WERI-Rb-1 (cell line): ENCODE measurements at regions not wholly inside any gene's neighbourhood (a gene's known extent, or its start where the extent isn't known, plus 50 kb on each side); places are given as distances from the start of the nearest gene placed in this dataset.

Experiments
- DNase-seq: peaks from one replicate; pipeline ENCODE4 v3.0.0-alpha.2; 2020
- H3K27ac ChIP-seq: fragments of 250-450 bp; sonication (Bioruptor Pico); 2 replicates; pipeline ENCODE4 v1.5.1; 2020; ENCODE audit warnings: mild to moderate bottlenecking, moderate library complexity
- H3K27me3 ChIP-seq: fragments of 250-450 bp; sonication (Bioruptor Pico); 2 replicates; pipeline ENCODE4 v1.5.1; 2021; ENCODE audit warnings: mild to moderate bottlenecking, low read depth, moderate library complexity; ENCODE audit not compliant: insufficient read depth, severe bottlenecking
- H3K36me3 ChIP-seq: fragments of 250-450 bp; sonication (Bioruptor Pico); 2 replicates; pipeline ENCODE4 v1.5.1; 2020; ENCODE audit warnings: mild to moderate bottlenecking, moderate library complexity
- H3K4me3 ChIP-seq: 2 replicates; pipeline ENCODE4 v1.5.1; 2011; ENCODE audit warnings: low read depth, mild to moderate bottlenecking, control low read depth, low read length
- H3K9me3 ChIP-seq: fragments of 250-450 bp; sonication (Bioruptor Pico); 2 replicates; pipeline ENCODE4 v1.5.1; 2021; ENCODE audit warnings: mild to moderate bottlenecking, moderate library complexity; ENCODE audit not compliant: severe bottlenecking
- TF ChIP-seq, protein P1 (sequence below): IDR thresholded peaks from 2 replicates; pipeline ENCODE4 v1.5.1; 2011; ENCODE audit warnings: low read depth, mild to moderate bottlenecking, control low read depth, inconsistent platforms, low read length

DNA sequence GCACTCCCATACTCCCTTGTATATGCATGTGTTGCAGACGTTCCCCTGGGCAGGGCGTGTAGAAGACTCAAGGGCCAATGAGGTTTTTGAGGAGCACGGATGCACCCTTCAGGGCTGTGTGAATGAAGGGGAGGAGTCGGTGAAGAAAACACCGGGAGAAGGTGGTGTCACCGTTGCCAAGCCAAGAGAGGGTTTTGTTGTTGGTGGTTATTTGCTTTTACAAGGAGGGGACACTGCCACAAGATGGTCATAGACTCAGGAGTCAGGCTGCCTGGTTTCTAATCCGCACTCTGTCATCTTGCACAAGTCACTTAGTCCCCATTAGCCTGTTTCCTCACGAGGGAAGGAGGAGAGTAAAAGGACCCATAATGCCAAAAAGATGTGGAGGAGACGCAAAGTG lies 124.0 kb downstream of the PXDC1 start:
- no peaks in the 10 kb centered on the region for H3K36me3 ChIP-seq
- TF ChIP-seq, protein P1, sequence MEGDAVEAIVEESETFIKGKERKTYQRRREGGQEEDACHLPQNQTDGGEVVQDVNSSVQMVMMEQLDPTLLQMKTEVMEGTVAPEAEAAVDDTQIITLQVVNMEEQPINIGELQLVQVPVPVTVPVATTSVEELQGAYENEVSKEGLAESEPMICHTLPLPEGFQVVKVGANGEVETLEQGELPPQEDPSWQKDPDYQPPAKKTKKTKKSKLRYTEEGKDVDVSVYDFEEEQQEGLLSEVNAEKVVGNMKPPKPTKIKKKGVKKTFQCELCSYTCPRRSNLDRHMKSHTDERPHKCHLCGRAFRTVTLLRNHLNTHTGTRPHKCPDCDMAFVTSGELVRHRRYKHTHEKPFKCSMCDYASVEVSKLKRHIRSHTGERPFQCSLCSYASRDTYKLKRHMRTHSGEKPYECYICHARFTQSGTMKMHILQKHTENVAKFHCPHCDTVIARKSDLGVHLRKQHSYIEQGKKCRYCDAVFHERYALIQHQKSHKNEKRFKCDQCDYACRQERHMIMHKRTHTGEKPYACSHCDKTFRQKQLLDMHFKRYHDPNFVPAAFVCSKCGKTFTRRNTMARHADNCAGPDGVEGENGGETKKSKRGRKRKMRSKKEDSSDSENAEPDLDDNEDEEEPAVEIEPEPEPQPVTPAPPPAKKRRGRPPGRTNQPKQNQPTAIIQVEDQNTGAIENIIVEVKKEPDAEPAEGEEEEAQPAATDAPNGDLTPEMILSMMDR: no peak
- no peak for DNase-seq
- no peak overlapping the region for H3K4me3 ChIP-seq
- no peaks in the 10 kb centered on the region for H3K27me3 ChIP-seq
- no peak overlapping the region for H3K27ac ChIP-seq
- no peaks in the 10 kb centered on the region for H3K9me3 ChIP-seq

DNA sequence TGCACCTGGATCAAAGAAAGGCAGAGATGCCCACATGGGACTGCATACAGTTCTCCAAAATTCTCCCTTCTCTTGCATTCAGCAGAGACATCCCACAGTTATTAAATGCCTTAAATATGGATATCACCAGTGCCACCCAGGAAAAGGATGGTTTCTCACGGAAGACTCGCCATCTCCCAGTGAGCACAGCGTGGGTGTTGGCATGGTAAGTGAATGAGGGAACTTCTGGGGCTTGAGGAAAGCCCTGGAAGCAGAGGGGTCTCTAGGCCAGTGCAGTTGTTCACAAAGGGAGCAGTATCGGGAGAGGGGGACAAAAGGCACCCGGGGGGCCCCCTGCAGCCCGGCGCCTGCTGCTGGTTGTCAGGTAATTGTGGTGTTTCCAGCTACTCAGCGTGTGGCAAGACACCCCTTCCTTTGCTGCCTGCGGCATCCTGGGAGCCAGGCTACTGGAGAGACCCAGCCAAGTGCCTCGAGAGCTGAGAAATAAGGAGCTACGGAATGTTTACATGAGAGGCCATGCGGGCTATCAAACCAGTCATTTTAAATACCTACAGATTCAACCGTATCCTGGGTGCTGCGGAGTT lies 125.4 kb downstream of the PXDC1 start:
- H3K27me3 ChIP-seq: no peaks in the 10 kb centered on the region
- TF ChIP-seq, protein P1: no peak
- no peak for DNase-seq
- no peaks in the 10 kb centered on the region for H3K36me3 ChIP-seq
- no peak overlapping the region for H3K27ac ChIP-seq
- H3K4me3 ChIP-seq: no peak overlapping the region
- H3K9me3 ChIP-seq: no peaks in the 10 kb centered on the region

DNA sequence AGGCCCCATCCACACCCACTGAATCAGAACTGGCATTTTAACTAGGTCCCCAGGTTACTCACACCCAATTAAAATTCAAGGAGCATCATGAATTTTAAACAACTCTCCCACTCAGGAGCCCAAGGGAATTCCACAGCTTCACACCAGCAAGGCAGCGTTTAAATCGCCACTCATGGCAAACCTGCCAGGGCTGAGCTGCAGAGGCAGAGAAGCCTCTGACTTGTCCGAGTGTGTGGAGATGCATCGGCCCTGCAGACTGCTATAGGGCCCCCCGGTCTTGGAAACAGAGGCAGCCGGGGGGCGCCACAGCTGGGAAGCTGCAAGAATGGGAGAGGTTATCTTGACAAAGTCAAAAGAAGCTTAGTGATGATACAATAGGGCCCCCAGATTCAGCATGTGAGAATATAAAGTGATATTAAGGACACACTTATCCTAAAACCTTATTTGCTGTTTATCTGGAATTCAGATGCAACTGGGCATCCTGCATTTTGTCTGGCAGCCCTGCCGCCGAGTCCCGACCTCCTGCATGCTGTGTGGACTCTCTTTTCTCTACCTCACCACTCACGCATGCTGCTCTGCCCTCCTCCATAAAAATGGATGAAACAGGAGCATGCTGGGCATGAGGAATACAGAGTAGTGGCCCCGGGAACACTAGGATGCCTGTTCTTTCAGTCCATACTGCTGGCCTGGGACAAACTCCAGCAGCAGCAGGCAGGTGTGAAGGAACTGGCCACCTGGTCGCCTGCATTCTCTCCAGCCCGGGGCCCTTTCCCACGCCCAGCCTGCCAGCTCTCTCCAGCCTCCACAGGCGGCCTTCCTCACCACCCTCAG lies 126.1 kb downstream of the PXDC1 start:
- no peak for DNase-seq

DNA sequence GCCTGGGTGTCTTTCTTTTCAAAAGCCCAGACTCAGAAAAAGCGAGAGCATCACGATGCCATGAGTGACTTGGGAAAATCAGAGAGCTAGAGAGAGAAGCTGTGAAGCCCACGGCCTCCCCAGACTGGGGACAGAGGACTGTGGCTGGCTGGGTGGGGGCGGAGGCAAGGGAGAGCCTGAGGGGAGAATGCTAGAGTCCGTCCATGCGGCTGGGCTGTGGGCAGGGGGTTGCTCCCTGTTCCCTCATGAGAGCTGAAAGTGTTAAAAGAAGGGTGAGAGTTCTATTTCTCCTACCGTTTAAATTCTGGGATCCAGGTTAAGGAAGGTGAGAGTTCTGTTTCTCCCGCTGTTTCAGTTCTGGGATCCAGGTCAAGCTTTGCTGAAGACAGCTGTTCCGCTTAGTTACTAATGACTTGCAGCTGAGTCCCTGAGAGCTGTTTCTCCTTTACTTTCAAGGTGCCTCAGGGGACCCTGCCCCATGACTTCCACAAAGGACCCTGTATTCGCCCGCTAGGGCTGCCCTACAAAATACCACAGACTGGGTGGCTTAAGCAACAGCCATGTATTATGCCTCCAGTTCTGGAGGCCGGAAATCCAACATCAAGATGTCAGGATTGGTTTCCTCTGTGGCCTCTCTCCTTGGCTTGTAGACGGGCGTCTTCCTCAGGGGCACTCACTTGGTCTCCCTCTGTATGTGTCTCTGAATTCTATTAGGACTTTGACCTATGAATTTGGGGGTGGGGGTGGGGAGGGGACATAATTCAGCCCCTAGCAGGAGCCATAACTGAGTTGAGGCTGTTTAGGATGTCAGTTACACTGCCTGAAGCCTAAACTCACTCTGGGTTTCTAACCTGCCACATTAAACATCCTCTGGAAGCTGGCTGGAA lies 127.0 kb downstream of the PXDC1 start:
- TF ChIP-seq, protein P1: no peak
- H3K36me3 ChIP-seq: no peaks in the 10 kb centered on the region
- H3K4me3 ChIP-seq: no peak overlapping the region
- no peaks in the 10 kb centered on the region for H3K9me3 ChIP-seq
- DNase-seq: no peak
- H3K27me3 ChIP-seq: no peaks in the 10 kb centered on the region
- no peak overlapping the region for H3K27ac ChIP-seq

More for the DNA sequence above, 126.1 kb downstream of the PXDC1 start:
- H3K36me3 ChIP-seq: no peaks in the 10 kb centered on the region
- H3K27ac ChIP-seq: no peak overlapping the region
- H3K4me3 ChIP-seq: no peak overlapping the region
- H3K27me3 ChIP-seq: no peaks in the 10 kb centered on the region
- no peaks in the 10 kb centered on the region for H3K9me3 ChIP-seq
- TF ChIP-seq, protein P1: no peak

DNA sequence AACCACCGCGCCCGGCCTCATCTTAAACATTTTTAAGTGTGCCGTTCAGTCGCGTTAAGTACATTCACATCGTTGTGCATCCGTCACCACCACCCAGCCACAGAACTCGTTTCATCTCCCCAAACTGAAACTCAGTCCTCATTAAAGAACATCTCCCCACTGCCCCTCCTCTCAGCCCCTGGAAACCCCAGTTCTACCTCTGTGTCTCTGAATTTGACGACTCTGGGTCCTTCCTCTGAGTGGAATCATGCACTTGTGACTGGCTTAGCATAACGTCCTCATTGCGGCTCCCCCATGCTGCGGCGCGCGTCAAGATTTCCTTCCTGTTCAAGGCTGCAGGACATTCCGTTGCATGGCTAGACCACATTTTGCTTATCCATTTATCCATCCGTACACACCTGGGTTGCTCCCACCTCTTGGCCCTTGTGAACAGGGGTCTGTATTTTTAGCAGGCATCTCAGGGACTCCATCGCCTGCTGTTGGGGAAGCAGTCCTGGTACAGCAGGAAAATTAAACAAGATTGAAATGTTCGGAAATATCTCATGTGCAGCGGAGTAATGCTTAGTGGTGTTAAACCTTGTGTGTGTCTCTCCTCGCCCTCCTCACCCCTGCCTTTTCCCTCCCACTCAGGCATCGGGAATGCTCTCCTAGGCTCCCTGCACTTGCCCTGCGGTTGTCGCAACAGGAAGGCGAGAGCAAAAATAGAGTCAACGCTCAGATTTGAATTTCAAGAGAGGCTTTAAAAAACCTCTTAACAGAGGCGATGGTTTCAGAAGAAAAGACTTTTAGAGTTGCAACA lies 127.9 kb downstream of the PXDC1 start:
- Histone ChIP-seq H3K27me3 (no peaks in the 10 kb centered on the region), H3K9me3 (no peaks in the 10 kb centered on the region), H3K36me3 (no peaks in the 10 kb centered on the region), H3K4me3 (no peak overlapping the region), H3K27ac (no peak overlapping the region)
- DNase-seq: no peak
- TF ChIP-seq, protein P1: no peak
